Peyer's patch (tissue), 4 donors: ENCODE measurements at regions not wholly inside any gene's neighbourhood (a gene's known extent, or its start where the extent isn't known, plus 50 kb on each side); places are given as distances from the start of the nearest gene placed in this dataset.

Experiments used
- CTCF ChIP-seq, 6 experiments: fragments of 450-650 bp in 4 of 6; fragments of 200-600 bp in 2 of 6; sonication (generic) in 1 of 6; IDR thresholded peaks; one replicate each; pipeline ENCODE4 v1.5.1; 2017 to 2019; ENCODE audit warnings: antibody characterized with exemption in 6 of 6, mild to moderate bottlenecking in 3 of 6, moderate library complexity in 1 of 6
- POLR2A ChIP-seq, 2 donors: fragments of 450-650 bp; IDR thresholded peaks; one replicate each; pipeline ENCODE4 v1.5.1; 2017; ENCODE audit warnings: antibody characterized with exemption in 2 of 2, mild to moderate bottlenecking in 2 of 2, moderate library complexity in 2 of 2

- TF ChIP-seq POLR2A (IDR thresholded peaks at IDR 0.05) (no peak), CTCF (IDR thresholded peaks at IDR 0.05) (no peak)
Observed at GRCh38 chr15:36370051-36370730, 209.2 kb upstream of the CDIN1 start.
